CD14-positive monocyte (primary cell): ENCODE measurements at regions not wholly inside any gene's neighbourhood (a gene's known extent, or its start where the extent isn't known, plus 50 kb on each side); places are given as distances from the start of the nearest gene placed in this dataset.

Experiments used
- DNase-seq, 3 donors: peaks; one replicate each; pipeline ENCODE4 v3.0.0-alpha.2; 2011 to 2022
- H2AFZ ChIP-seq: 2 replicates; pipeline ENCODE4 v1.6.0; 2012; ENCODE audit warnings: mild to moderate bottlenecking, low read depth, low read length, inconsistent platforms; ENCODE audit not compliant: insufficient read depth, poor library complexity, severe bottlenecking
- H3K27ac ChIP-seq, 2 donors: 1 replicate in 1 of 2; 2 replicates in 1 of 2; pipeline ENCODE4 v1.5.1; 2012 to 2013; ENCODE audit warnings: low read length in 2 of 2, control low read depth in 1 of 2, inconsistent platforms in 1 of 2, low read depth in 1 of 2, mild to moderate bottlenecking in 1 of 2
- H3K27me3 ChIP-seq, 2 donors: one replicate each; pipeline versions ENCODE4 v1.6.0 to v1.6.1; 2011 to 2013; ENCODE audit warnings: low read length in 2 of 2; ENCODE audit not compliant: control insufficient read depth in 2 of 2, insufficient read depth in 2 of 2
- H3K36me3 ChIP-seq, 2 donors: replicated peaks in 1 of 2; 1 replicate in 1 of 2; 2 replicates in 1 of 2; pipeline versions ENCODE4 v1.5.1 to v1.6.1; 2012 to 2013; ENCODE audit warnings: low read length in 2 of 2, control low read depth in 1 of 2, inconsistent platforms in 1 of 2, mild to moderate bottlenecking in 1 of 2; ENCODE audit not compliant: insufficient read depth in 2 of 2, control insufficient read depth in 1 of 2
- H3K4me1 ChIP-seq, 2 donors: 1 replicate in 1 of 2; 2 replicates in 1 of 2; pipeline versions ENCODE4 v1.5.1 to v1.6.1; 2012 to 2013; ENCODE audit warnings: low read length in 2 of 2, control low read depth in 1 of 2, inconsistent platforms in 1 of 2, mild to moderate bottlenecking in 1 of 2, moderate library complexity in 1 of 2; ENCODE audit not compliant: insufficient read depth in 2 of 2, control insufficient read depth in 1 of 2
- H3K4me2 ChIP-seq: replicated peaks from 2 replicates; pipeline ENCODE3; 2012; ENCODE audit warnings: low read length, moderate library complexity, mild to moderate bottlenecking; ENCODE audit not compliant: poor library complexity, severe bottlenecking; ENCODE audit errors: extremely low read depth
- H3K4me3 ChIP-seq, 3 experiments: fragments of 200-600 bp in 1 of 3; sonication (generic) in 1 of 3; replicated peaks in 1 of 3; 1 replicate in 2 of 3; 2 replicates in 1 of 3; pipeline ENCODE4 v1.5.1; 2011 to 2013; ENCODE audit warnings: low read length in 3 of 3, mild to moderate bottlenecking in 3 of 3, control low read depth in 2 of 3, low read depth in 2 of 3, inconsistent platforms in 1 of 3, moderate library complexity in 1 of 3
- H3K79me2 ChIP-seq: 2 replicates; pipeline ENCODE4 v1.6.0; 2012; ENCODE audit warnings: mild to moderate bottlenecking, control low read depth, inconsistent platforms, low read length, moderate library complexity; ENCODE audit not compliant: insufficient read depth
- H3K9ac ChIP-seq: 2 replicates; pipeline ENCODE4 v1.6.0; 2017; ENCODE audit warnings: low read length, mild to moderate bottlenecking; ENCODE audit not compliant: insufficient read depth, poor library complexity, severe bottlenecking
- H3K9me3 ChIP-seq, 2 donors: replicated peaks in 1 of 2; 1 replicate in 1 of 2; 2 replicates in 1 of 2; pipeline versions ENCODE4 v1.5.1 to v1.6.1; 2012 to 2013; ENCODE audit warnings: low read length in 2 of 2, control low read depth in 1 of 2; ENCODE audit not compliant: control insufficient read depth in 1 of 2, insufficient read depth in 1 of 2
- H4K20me1 ChIP-seq: 2 replicates; pipeline ENCODE4 v1.6.0; 2012; ENCODE audit warnings: mild to moderate bottlenecking, low read length, control low read depth, moderate library complexity; ENCODE audit not compliant: insufficient read depth
- H3K27ac Mint-ChIP-seq, 7 donors: one replicate each; pipeline ENCODE4 v1.8.0; 2020; ENCODE audit warnings: mild to moderate bottlenecking in 7 of 7, mixed read lengths in 7 of 7, moderate library complexity in 6 of 7, inconsistent platforms in 2 of 7
- H3K27me3 Mint-ChIP-seq, 3 donors: one replicate each; pipeline ENCODE4 v1.8.0; 2021 to 2022; ENCODE audit warnings: low read depth in 3 of 3, mild to moderate bottlenecking in 3 of 3, mixed read lengths in 3 of 3, moderate library complexity in 3 of 3, inconsistent platforms in 1 of 3
- H3K36me3 Mint-ChIP-seq, 2 donors: one replicate each; pipeline ENCODE4 v1.8.0; 2020; ENCODE audit warnings: mixed read lengths in 2 of 2, inconsistent platforms in 1 of 2, mild to moderate bottlenecking in 1 of 2
- H3K4me1 Mint-ChIP-seq: one replicate; pipeline ENCODE4 v1.8.0; 2020; ENCODE audit warnings: mild to moderate bottlenecking, mixed read lengths
- H3K4me3 Mint-ChIP-seq, 2 donors: one replicate each; pipeline ENCODE4 v1.8.0; 2020; ENCODE audit warnings: mild to moderate bottlenecking in 2 of 2, mixed read lengths in 2 of 2, moderate library complexity in 1 of 2
- H3K9me3 Mint-ChIP-seq, 7 donors: one replicate each; pipeline ENCODE4 v1.8.0; 2020 to 2022; ENCODE audit warnings: mixed read lengths in 7 of 7, mild to moderate bottlenecking in 6 of 7, moderate library complexity in 6 of 7, inconsistent platforms in 2 of 7
- CTCF ChIP-seq: fragments of 200-600 bp; IDR thresholded peaks from one replicate; pipeline ENCODE4 v1.8.0; 2022; ENCODE audit warnings: antibody characterized with exemption, mild to moderate bottlenecking
- WGBS: methylation state at CpG from one replicate; pipeline ENCODE4 v1.1.5; 2013; ENCODE audit warnings: missing lambda C conversion rate; ENCODE audit not compliant: insufficient coverage; 5-methylcytosine and 5-hydroxymethylcytosine counted together
- intact Hi-C, 2 donors: fragments of 100-400 bp; cut with micrococcal nuclease; formaldehyde crosslinking; loops; one replicate each; pipeline versions ENCODE4 v1.15.0 to v1.15.1; 2023

- H3K27ac Mint-ChIP-seq, result no peak overlapping the region
- peaks cover 0 to 5% (median 2%) of the 10 kb centered on the region in 7 donors for H3K9me3 Mint-ChIP-seq
- WGBS, result no CpG with 5 or more reads among the region's 2 CpGs
- H3K27ac ChIP-seq, result no peak overlapping the region
- H4K20me1 ChIP-seq, result no peaks in the 10 kb centered on the region
- H3K36me3 ChIP-seq, result no peaks in the 10 kb centered on the region
- no peaks in the 10 kb centered on the region for H3K9me3 ChIP-seq
- no peak overlapping the region for H3K4me3 ChIP-seq
- H3K36me3 Mint-ChIP-seq, result no peaks in the 10 kb centered on the region
- H3K4me3 Mint-ChIP-seq, result no peak overlapping the region
- H3K79me2 ChIP-seq, result no peaks in the 10 kb centered on the region
- no peaks in the 10 kb centered on the region for H3K4me1 ChIP-seq
- no peak for TF ChIP-seq CTCF
- H3K27me3 ChIP-seq, result no peaks in the 10 kb centered on the region
- no peaks in the 10 kb centered on the region for H3K4me1 Mint-ChIP-seq
- no peak overlapping the region for H2AFZ ChIP-seq
- no peaks in the 10 kb centered on the region for H3K27me3 Mint-ChIP-seq
- no peak overlapping the region for H3K9ac ChIP-seq
- intact Hi-C loops, result no loop called here
- DNase-seq, result no peak
- no peak overlapping the region for H3K4me2 ChIP-seq
Observed at GRCh38 chr11:23457641-23458040, 597.4 kb upstream of the CCDC179 start.

GRCh38 chr11:23471878-23472277 lies 611.6 kb upstream of the CCDC179 start:
- Histone ChIP-seq H3K79me2 (no peaks in the 10 kb centered on the region), H3K4me2 (no peak overlapping the region), H2AFZ (no peak overlapping the region), H3K9ac (no peak overlapping the region), H3K27ac (no peak overlapping the region), H3K4me3 (no peak overlapping the region), H3K27me3 (no peaks in the 10 kb centered on the region), H3K9me3 (no peaks in the 10 kb centered on the region), H4K20me1 (no peaks in the 10 kb centered on the region), H3K36me3 (no peaks in the 10 kb centered on the region), H3K4me1 (no peaks in the 10 kb centered on the region)
- no peaks in the 10 kb centered on the region for H3K4me1 Mint-ChIP-seq
- WGBS, result no CpG with 5 or more reads among the region's 2 CpGs
- no peaks in the 10 kb centered on the region for H3K27me3 Mint-ChIP-seq
- H3K9me3 Mint-ChIP-seq, result peaks cover 0 to 5% (median 0%) of the 10 kb centered on the region in 7 donors
- H3K27ac Mint-ChIP-seq, result no peak overlapping the region
- no peaks in the 10 kb centered on the region for H3K36me3 Mint-ChIP-seq
- intact Hi-C loops, result no loop called here
- no peak overlapping the region for H3K4me3 Mint-ChIP-seq
- no peak for DNase-seq
- TF ChIP-seq CTCF, result no peak
